ENCODE measurements at regions not wholly inside any gene's neighbourhood (a gene's known extent, or its start where the extent isn't known, plus 50 kb on each side); places are given as distances from the start of the nearest gene placed in this dataset.

DNA sequence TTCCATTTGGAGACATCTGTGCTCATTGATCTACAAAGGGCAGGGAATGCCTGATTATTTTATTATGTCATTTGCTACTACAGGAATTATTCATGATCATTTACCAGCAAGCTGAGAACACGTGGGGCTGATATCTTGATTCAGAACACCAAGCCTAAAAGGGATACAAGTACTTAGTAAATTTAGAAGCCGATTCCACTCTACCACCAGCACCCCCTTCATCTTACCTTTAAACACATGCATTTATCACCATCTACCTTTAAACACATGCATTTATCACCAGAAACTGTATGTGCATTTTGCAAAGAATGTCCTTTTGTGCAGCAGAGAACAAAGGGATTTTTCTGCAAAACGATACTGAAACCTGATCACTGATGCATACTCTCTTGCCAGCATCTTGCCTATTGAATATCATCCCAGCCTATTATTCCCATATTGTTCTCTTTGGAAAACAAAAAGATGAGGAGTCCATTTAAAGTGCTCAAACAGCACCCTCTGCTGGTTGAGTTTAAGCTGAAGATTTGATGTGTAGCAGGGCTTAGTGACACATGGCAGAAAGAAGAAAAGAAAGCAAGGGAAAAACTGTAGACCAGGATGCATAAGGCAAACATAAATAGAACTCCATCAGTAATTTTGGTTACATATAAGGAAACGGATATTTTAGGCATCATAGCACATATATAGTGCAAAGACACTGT is 132.6 kb upstream of the PLEKHG7 start:
- Histone ChIP-seq H3K4me1 (ENCODE audit: control insufficient read depth in 1 of 2, insufficient read depth in 2 of 2, low read length in 2 of 2) (peaks cover 16 to 21% of the 10 kb centered on the region in 2 donors), H3K9ac (ENCODE audit: low read depth in 1 of 2, low read length in 2 of 2) (no peak overlapping the region), H3K27me3 (ENCODE audit: control insufficient read depth in 1 of 2, insufficient read depth in 2 of 2, low read length in 2 of 2) (no peaks in the 10 kb centered on the region), H3K4me3 (ENCODE audit: low read depth in 1 of 2, low read length in 2 of 2) (peak overlapping the region in 1 of 2 donors; percentile 32), H3K9me3 (ENCODE audit: control insufficient read depth in 1 of 2, low read length in 2 of 2) (no peaks in the 10 kb centered on the region), H3K27ac (ENCODE audit: low read depth, low read length) (no peak overlapping the region), H3K36me3 (ENCODE audit: control insufficient read depth in 1 of 2, insufficient read depth in 2 of 2, low read length in 2 of 2) (no peaks in the 10 kb centered on the region)

DNA sequence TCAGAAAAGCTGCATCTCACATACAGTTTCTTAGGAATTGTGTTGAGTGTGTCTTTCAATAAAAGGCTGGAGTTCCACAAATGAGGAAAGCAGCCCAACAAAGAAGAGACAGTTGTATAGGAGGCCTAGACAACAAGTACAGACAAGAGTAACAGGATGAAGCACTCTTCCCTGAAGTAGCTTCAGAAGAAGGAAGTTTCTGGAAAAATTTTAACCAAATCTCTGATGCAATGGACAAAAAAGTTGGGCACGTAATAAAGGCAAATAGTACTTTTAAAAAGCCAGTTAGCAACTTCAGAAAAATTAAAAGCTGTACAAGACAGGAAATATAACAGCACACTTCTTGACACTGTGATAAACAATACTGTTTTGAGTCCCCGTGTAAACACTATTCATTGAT is 134.1 kb upstream of the PLEKHG7 start:
- Histone ChIP-seq H3K4me1 (ENCODE audit: control insufficient read depth in 1 of 2, insufficient read depth in 2 of 2, low read length in 2 of 2) (peaks cover 8 to 12% of the 10 kb centered on the region in 2 donors), H3K27ac (ENCODE audit: low read depth, low read length) (no peak overlapping the region), H3K9me3 (ENCODE audit: control insufficient read depth in 1 of 2, low read length in 2 of 2) (no peaks in the 10 kb centered on the region)

DNA sequence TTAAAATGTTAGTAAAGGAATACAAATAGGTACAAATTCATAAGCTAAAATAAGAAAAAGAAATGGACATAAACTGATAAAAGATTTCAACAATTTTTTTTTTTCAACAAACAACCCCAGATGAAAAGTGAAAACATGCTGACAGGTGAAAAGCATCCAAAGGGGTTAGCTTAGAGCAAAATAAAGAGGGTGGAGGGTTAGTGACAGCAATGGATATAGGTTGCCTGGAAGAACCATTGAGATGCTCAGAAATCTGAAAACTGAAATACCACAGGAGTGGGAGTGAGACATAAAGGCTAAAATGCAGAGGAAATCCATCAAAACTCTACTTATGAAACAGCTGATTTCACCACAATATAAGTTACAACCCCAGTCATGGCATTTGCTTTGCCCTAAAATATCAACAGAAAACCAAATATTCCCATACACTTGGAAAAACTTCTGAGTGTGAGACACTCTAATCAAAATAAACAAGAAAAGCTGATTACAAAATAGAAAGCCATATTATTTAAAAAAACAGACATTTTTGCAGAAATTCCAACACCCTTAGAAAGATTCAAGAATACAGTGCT is 136.3 kb upstream of the PLEKHG7 start:
- no peak overlapping the region for H3K4me3 ChIP-seq (ENCODE audit: low read depth in 1 of 2, low read length in 2 of 2)
- no peaks in the 10 kb centered on the region for H3K9me3 ChIP-seq (ENCODE audit: control insufficient read depth in 1 of 2, low read length in 2 of 2)
- no peaks in the 10 kb centered on the region for H3K36me3 ChIP-seq (ENCODE audit: control insufficient read depth in 1 of 2, insufficient read depth in 2 of 2, low read length in 2 of 2)
- H3K27ac ChIP-seq (ENCODE audit: low read depth, low read length): no peak overlapping the region
- no peak overlapping the region for H3K9ac ChIP-seq (ENCODE audit: low read depth in 1 of 2, low read length in 2 of 2)
- H3K27me3 ChIP-seq (ENCODE audit: control insufficient read depth in 1 of 2, insufficient read depth in 2 of 2, low read length in 2 of 2): no peaks in the 10 kb centered on the region
- peaks cover 8 to 21% of the 10 kb centered on the region in 2 donors for H3K4me1 ChIP-seq (ENCODE audit: control insufficient read depth in 1 of 2, insufficient read depth in 2 of 2, low read length in 2 of 2)

More for the DNA sequence above, 134.1 kb upstream of the PLEKHG7 start:
- Histone ChIP-seq H3K4me3 (ENCODE audit: low read depth in 1 of 2, low read length in 2 of 2) (no peak overlapping the region), H3K27me3 (ENCODE audit: control insufficient read depth in 1 of 2, insufficient read depth in 2 of 2, low read length in 2 of 2) (no peaks in the 10 kb centered on the region), H3K36me3 (ENCODE audit: control insufficient read depth in 1 of 2, insufficient read depth in 2 of 2, low read length in 2 of 2) (no peaks in the 10 kb centered on the region), H3K9ac (ENCODE audit: low read depth in 1 of 2, low read length in 2 of 2) (no peak overlapping the region)

DNA sequence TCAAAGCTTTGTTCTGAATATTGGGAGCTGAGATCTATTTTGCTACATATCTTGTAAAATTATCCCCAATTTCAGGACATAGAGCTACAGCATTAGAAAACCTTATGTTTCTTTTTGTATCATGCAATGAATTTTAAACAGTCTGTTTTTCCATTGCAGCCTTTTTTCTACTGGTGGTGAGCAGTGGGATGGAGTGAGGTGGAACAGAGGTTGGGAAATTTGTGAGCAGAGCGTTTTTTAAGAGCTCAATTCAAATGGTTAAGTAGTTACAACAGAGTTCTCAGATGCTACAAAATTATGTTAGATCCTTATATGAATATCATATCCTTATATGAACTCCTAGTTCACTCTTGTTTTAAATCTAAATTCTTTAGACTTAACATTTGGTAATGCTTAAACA is 139.0 kb upstream of the PLEKHG7 start:
- Histone ChIP-seq H3K9ac (ENCODE audit: low read depth in 1 of 2, low read length in 2 of 2) (no peak overlapping the region), H3K9me3 (ENCODE audit: control insufficient read depth in 1 of 2, low read length in 2 of 2) (no peaks in the 10 kb centered on the region), H3K4me1 (ENCODE audit: control insufficient read depth in 1 of 2, insufficient read depth in 2 of 2, low read length in 2 of 2) (peaks cover 0 to 22% of the 10 kb centered on the region in 2 donors)

DNA sequence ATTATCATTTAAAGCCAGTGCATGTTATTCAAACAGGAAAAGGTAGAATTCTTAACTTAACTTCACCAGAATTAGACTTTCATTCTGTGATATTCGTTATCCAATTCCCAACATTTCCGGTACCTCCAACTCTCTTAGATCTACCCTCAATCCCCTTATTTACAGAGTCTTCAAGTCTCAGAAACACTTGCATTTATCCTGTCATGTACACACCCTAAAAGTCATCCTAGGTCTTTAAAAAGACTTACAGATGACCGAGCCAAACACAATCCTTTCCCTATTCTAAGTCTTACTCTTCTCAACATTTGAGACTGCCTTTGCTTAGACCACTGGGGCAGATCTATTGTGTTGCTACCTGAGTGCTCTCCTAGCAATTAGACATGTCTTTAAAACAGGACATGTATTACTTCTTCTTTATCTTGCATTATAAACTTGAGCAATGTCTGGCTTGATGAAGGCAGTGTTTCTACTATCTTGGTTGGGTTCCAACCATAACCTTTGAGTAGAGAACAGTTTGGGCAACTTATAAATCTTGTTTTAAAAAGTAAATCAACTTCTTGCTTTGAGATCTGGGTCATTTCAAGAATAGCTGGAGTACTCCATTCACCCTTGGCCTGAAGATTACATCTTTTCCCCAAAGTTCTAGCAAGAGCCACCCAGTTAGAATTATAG is 140.6 kb upstream of the PLEKHG7 start:
- no peak overlapping the region for H3K9ac ChIP-seq (ENCODE audit: low read depth in 1 of 2, low read length in 2 of 2)
- peaks cover 0 to 26% of the 10 kb centered on the region in 2 donors for H3K4me1 ChIP-seq (ENCODE audit: control insufficient read depth in 1 of 2, insufficient read depth in 2 of 2, low read length in 2 of 2)
- H3K4me3 ChIP-seq (ENCODE audit: low read depth in 1 of 2, low read length in 2 of 2): no peak overlapping the region
- no peaks in the 10 kb centered on the region for H3K36me3 ChIP-seq (ENCODE audit: control insufficient read depth in 1 of 2, insufficient read depth in 2 of 2, low read length in 2 of 2)
- H3K27ac ChIP-seq (ENCODE audit: low read depth, low read length): no peak overlapping the region
- H3K27me3 ChIP-seq (ENCODE audit: control insufficient read depth in 1 of 2, insufficient read depth in 2 of 2, low read length in 2 of 2): no peaks in the 10 kb centered on the region
- H3K9me3 ChIP-seq (ENCODE audit: control insufficient read depth in 1 of 2, low read length in 2 of 2): no peaks in the 10 kb centered on the region

More for the DNA sequence above, 139.0 kb upstream of the PLEKHG7 start:
- H3K27ac ChIP-seq (ENCODE audit: low read depth, low read length): no peak overlapping the region
- H3K27me3 ChIP-seq (ENCODE audit: control insufficient read depth in 1 of 2, insufficient read depth in 2 of 2, low read length in 2 of 2): no peaks in the 10 kb centered on the region
- H3K36me3 ChIP-seq (ENCODE audit: control insufficient read depth in 1 of 2, insufficient read depth in 2 of 2, low read length in 2 of 2): no peaks in the 10 kb centered on the region
- no peak overlapping the region for H3K4me3 ChIP-seq (ENCODE audit: low read depth in 1 of 2, low read length in 2 of 2)

DNA sequence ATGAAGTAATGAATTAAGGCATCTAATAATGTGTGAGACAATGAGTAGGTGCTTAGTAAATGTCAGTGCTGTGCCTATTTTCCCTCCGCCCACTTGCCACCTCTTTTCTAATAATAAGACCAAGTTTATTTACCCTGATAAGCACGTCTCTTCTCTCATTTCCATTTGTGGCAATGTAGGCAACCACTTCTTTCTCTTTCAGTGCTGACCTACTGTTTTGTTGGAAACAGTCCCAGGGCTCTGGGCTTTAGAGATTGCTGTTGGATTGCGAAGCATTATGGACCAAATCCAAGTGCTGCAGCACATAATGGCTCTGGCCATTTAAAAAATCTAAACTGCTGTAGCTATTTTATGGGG is 141.3 kb upstream of the PLEKHG7 start:
- H3K9me3 ChIP-seq (ENCODE audit: control insufficient read depth in 1 of 2, low read length in 2 of 2): no peaks in the 10 kb centered on the region
- H3K36me3 ChIP-seq (ENCODE audit: control insufficient read depth in 1 of 2, insufficient read depth in 2 of 2, low read length in 2 of 2): no peaks in the 10 kb centered on the region
- no peak overlapping the region for H3K9ac ChIP-seq (ENCODE audit: low read depth in 1 of 2, low read length in 2 of 2)
- no peak overlapping the region for H3K4me3 ChIP-seq (ENCODE audit: low read depth in 1 of 2, low read length in 2 of 2)
- no peaks in the 10 kb centered on the region for H3K27me3 ChIP-seq (ENCODE audit: control insufficient read depth in 1 of 2, insufficient read depth in 2 of 2, low read length in 2 of 2)
- no peak overlapping the region for H3K27ac ChIP-seq (ENCODE audit: low read depth, low read length)
- peaks cover 3 to 31% of the 10 kb centered on the region in 2 donors for H3K4me1 ChIP-seq (ENCODE audit: control insufficient read depth in 1 of 2, insufficient read depth in 2 of 2, low read length in 2 of 2)

DNA sequence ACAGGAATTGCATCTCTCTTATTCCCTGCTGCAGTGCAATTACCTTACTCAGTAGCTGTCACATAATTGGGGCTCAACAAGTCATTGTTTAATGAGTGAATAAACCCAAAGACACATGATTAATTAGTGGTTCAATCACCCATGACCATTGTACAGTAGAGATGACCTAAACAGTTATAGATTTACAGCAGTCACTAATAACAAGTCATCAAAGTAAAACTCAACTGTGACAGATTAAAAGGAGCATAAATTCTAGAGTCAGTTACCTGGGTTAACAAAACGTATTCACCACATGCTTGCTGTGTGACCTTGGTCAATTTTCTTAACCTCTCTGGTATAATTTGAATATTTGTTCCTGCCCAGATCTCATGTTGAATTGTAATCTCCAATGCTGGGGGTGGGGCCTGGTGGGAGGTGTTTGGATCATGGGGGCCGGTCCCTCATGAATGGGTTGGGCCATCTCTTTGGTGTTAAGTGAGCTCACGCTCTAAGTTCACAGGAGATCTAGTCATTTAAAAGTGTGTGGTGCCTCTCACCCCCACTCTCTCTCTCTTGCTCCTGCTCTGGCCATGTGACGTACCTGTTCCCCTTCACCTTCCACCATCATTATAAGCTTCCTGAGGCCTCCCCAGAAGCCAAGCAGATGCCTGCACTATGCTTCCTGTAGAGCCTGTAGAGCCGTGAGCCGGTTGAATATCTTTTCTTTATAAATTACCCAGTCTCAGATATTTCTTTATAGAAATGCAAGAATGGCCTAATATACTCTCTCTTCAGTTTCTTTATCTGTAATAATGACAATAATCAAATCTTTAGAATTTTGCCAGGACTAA is 141.9 kb upstream of the PLEKHG7 start:
- H3K9me3 ChIP-seq (ENCODE audit: control insufficient read depth in 1 of 2, low read length in 2 of 2): no peaks in the 10 kb centered on the region
- H3K9ac ChIP-seq (ENCODE audit: low read depth in 1 of 2, low read length in 2 of 2): no peak overlapping the region
- H3K27ac ChIP-seq (ENCODE audit: low read depth, low read length): no peak overlapping the region
- H3K36me3 ChIP-seq (ENCODE audit: control insufficient read depth in 1 of 2, insufficient read depth in 2 of 2, low read length in 2 of 2): no peaks in the 10 kb centered on the region
- H3K27me3 ChIP-seq (ENCODE audit: control insufficient read depth in 1 of 2, insufficient read depth in 2 of 2, low read length in 2 of 2): no peaks in the 10 kb centered on the region
- H3K4me3 ChIP-seq (ENCODE audit: low read depth in 1 of 2, low read length in 2 of 2): no peak overlapping the region
- H3K4me1 ChIP-seq (ENCODE audit: control insufficient read depth in 1 of 2, insufficient read depth in 2 of 2, low read length in 2 of 2): peaks cover 5 to 37% of the 10 kb centered on the region in 2 donors

DNA sequence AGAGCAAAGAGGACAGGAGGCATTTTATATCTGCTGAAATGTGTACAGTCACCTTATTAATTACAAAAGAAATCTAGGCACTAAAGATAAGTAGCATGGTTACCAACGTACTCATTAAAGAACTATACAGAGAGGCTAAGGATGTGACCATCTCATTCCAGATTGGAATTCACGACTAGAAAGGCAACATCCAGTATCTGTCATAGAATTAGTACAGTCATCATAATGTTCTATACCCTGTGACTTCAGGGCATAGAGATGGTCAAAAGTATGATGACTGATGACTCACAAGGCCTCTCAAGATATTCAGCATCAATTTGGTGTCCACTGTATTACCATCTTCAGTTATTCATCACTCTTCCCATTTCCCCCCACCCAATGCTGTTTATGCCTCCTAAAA is 144.0 kb upstream of the PLEKHG7 start:
- Histone ChIP-seq H3K36me3 (ENCODE audit: control insufficient read depth in 1 of 2, insufficient read depth in 2 of 2, low read length in 2 of 2) (no peaks in the 10 kb centered on the region), H3K9ac (ENCODE audit: low read depth in 1 of 2, low read length in 2 of 2) (no peak overlapping the region), H3K9me3 (ENCODE audit: control insufficient read depth in 1 of 2, low read length in 2 of 2) (no peaks in the 10 kb centered on the region), H3K27ac (ENCODE audit: low read depth, low read length) (no peak overlapping the region), H3K4me3 (ENCODE audit: low read depth in 1 of 2, low read length in 2 of 2) (no peak overlapping the region), H3K27me3 (ENCODE audit: control insufficient read depth in 1 of 2, insufficient read depth in 2 of 2, low read length in 2 of 2) (no peaks in the 10 kb centered on the region), H3K4me1 (ENCODE audit: control insufficient read depth in 1 of 2, insufficient read depth in 2 of 2, low read length in 2 of 2) (peaks cover 5 to 54% of the 10 kb centered on the region in 2 donors)

DNA sequence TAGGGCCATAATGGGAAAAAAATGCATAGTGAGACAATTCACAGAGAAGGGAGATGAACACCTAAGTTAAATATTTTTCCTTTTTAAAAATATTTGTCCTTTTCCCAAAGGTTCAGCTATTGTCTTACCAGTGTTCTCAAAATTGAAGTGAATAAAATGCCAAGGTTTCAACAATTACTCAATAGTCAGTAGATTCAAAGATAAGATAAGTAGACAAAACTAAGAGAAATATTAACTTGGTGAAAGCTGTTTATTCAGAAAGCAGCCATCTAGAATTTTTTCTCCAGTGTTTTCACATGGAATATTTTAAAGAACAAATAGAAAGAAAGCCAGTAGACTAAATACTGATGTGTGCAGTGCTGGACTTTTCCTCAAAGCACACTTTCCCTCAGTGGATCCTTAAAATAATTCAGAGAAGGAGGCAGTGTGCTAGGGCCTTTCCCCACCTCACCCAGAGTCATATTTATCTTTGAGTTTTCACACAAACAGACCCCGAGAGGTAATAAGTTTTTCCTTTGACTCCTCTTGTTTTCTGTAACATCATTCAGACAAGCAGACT is 144.5 kb upstream of the PLEKHG7 start:
- Histone ChIP-seq H3K9ac (ENCODE audit: low read depth in 1 of 2, low read length in 2 of 2) (no peak overlapping the region), H3K4me1 (ENCODE audit: control insufficient read depth in 1 of 2, insufficient read depth in 2 of 2, low read length in 2 of 2) (peaks cover 9 to 58% of the 10 kb centered on the region in 2 donors), H3K27ac (ENCODE audit: low read depth, low read length) (no peak overlapping the region), H3K27me3 (ENCODE audit: control insufficient read depth in 1 of 2, insufficient read depth in 2 of 2, low read length in 2 of 2) (no peaks in the 10 kb centered on the region), H3K4me3 (ENCODE audit: low read depth in 1 of 2, low read length in 2 of 2) (no peak overlapping the region), H3K36me3 (ENCODE audit: control insufficient read depth in 1 of 2, insufficient read depth in 2 of 2, low read length in 2 of 2) (no peaks in the 10 kb centered on the region), H3K9me3 (ENCODE audit: control insufficient read depth in 1 of 2, low read length in 2 of 2) (no peaks in the 10 kb centered on the region)

DNA sequence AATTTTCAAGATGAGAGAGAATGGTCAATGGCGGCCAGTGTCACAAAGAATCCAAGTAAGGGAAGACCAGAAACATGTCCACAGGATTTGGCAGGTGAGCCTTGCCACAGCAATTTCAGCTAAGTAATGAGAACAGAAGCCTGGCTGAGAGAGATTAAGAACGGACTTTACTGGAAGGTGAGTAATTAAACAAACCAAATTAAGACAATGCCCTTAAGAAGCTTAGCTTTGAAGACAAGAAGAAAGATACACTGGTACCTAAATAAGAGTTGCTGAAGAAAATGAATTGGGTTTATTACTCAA is 145.4 kb upstream of the PLEKHG7 start:
- H3K36me3 ChIP-seq (ENCODE audit: control insufficient read depth in 1 of 2, insufficient read depth in 2 of 2, low read length in 2 of 2): no peaks in the 10 kb centered on the region
- H3K9me3 ChIP-seq (ENCODE audit: control insufficient read depth in 1 of 2, low read length in 2 of 2): no peaks in the 10 kb centered on the region
- H3K4me3 ChIP-seq (ENCODE audit: low read depth in 1 of 2, low read length in 2 of 2): no peak overlapping the region
- no peak overlapping the region for H3K9ac ChIP-seq (ENCODE audit: low read depth in 1 of 2, low read length in 2 of 2)
- H3K4me1 ChIP-seq (ENCODE audit: control insufficient read depth in 1 of 2, insufficient read depth in 2 of 2, low read length in 2 of 2): peaks cover 17 to 67% of the 10 kb centered on the region in 2 donors
- H3K27ac ChIP-seq (ENCODE audit: low read depth, low read length): no peak overlapping the region
- no peaks in the 10 kb centered on the region for H3K27me3 ChIP-seq (ENCODE audit: control insufficient read depth in 1 of 2, insufficient read depth in 2 of 2, low read length in 2 of 2)

Data from duodenal mucosa (tissue), 2 donors.